CD4-positive, alpha-beta T cell treated with Interferon alpha-2 for 1 hour (primary cell): ENCODE measurements at regions not wholly inside any gene's neighbourhood (a gene's known extent, or its start where the extent isn't known, plus 50 kb on each side); places are given as distances from the start of the nearest gene placed in this dataset.
"Not testable (repeated sequence)": the region's sequence is repeated elsewhere in the genome, so short reads cannot be mapped to it uniquely, and the experiment has no call there.

Source experiments
- DNase-seq, 2 donors: peaks; one replicate each; pipeline ENCODE4 v3.0.0-alpha.2; 2020 to 2022

- no peak for DNase-seq
Measured at GRCh38 chr18:70536370-70537062, 247.7 kb downstream of the SOCS6 start.

- DNase-seq = no peak
Measured at GRCh38 chr18:70535041-70535440, 246.2 kb downstream of the SOCS6 start.

GRCh38 chr18:70525322-70525721 is 236.5 kb downstream of the SOCS6 start:
- not testable (repeated sequence) for DNase-seq

GRCh38 chr18:70523792-70524182 is 234.9 kb downstream of the SOCS6 start:
- no peak for DNase-seq

GRCh38 chr18:70523035-70523791 is 234.4 kb downstream of the SOCS6 start:
- no peak for DNase-seq

GRCh38 chr18:70522183-70522680 is 233.4 kb downstream of the SOCS6 start:
- no peak for DNase-seq

- no peak for DNase-seq
Measured at GRCh38 chr18:70520867-70521266, 232.0 kb downstream of the SOCS6 start.

- no peak for DNase-seq
Measured at GRCh38 chr18:70513502-70514171, 224.8 kb downstream of the SOCS6 start.

- no peak for DNase-seq
Measured at GRCh38 chr18:70507970-70508369, 219.1 kb downstream of the SOCS6 start.

GRCh38 chr18:70506511-70506910 is 217.7 kb downstream of the SOCS6 start:
- DNase-seq = no peak

- no peak for DNase-seq
Measured at GRCh38 chr18:70503060-70503459, 214.2 kb downstream of the SOCS6 start.

GRCh38 chr18:70501358-70501757 is 212.5 kb downstream of the SOCS6 start:
- DNase-seq = no peak

- DNase-seq = no peak
Measured at GRCh38 chr18:70500748-70501147, 211.9 kb downstream of the SOCS6 start.

GRCh38 chr18:70499218-70499691 is 210.4 kb downstream of the SOCS6 start:
- peak in 1 of 2 donors; percentile 5 for DNase-seq

- no peak for DNase-seq
Measured at GRCh38 chr18:70496353-70497294, 207.8 kb downstream of the SOCS6 start.

GRCh38 chr18:70494524-70494923 is 205.7 kb downstream of the SOCS6 start:
- DNase-seq = no peak

- DNase-seq = no peak
Measured at GRCh38 chr18:70493461-70493860, 204.6 kb downstream of the SOCS6 start.

GRCh38 chr18:70491734-70492348 is 203.0 kb downstream of the SOCS6 start:
- peak; percentile 31 to 52 for DNase-seq

GRCh38 chr18:70489986-70490933 is 201.4 kb downstream of the SOCS6 start:
- peak; percentile 46 to 58 for DNase-seq

GRCh38 chr18:70489571-70489970 is 200.7 kb downstream of the SOCS6 start:
- no peak for DNase-seq

- no peak for DNase-seq
Measured at GRCh38 chr18:70469916-70470315, 181.1 kb downstream of the SOCS6 start.
